Esophagus squamous epithelium (tissue), 4 donors: ENCODE measurements at regions not wholly inside any gene's neighbourhood (a gene's known extent, or its start where the extent isn't known, plus 50 kb on each side); places are given as distances from the start of the nearest gene placed in this dataset.

Source experiments
- CTCF ChIP-seq, 6 experiments: fragments of 450-650 bp in 4 of 6; fragments of 200-600 bp in 2 of 6; sonication (generic) in 2 of 6; IDR thresholded peaks; one replicate each; pipeline ENCODE4 v1.5.1; 2016 to 2019; ENCODE audit warnings: antibody characterized with exemption in 6 of 6, mild to moderate bottlenecking in 4 of 6, moderate library complexity in 4 of 6
- POLR2A ChIP-seq, 4 donors: fragments of 450-650 bp; IDR thresholded peaks; one replicate each; pipeline ENCODE4 v1.6.1; 2017; ENCODE audit warnings: antibody characterized with exemption in 4 of 4, mild to moderate bottlenecking in 4 of 4, moderate library complexity in 3 of 4

DNA sequence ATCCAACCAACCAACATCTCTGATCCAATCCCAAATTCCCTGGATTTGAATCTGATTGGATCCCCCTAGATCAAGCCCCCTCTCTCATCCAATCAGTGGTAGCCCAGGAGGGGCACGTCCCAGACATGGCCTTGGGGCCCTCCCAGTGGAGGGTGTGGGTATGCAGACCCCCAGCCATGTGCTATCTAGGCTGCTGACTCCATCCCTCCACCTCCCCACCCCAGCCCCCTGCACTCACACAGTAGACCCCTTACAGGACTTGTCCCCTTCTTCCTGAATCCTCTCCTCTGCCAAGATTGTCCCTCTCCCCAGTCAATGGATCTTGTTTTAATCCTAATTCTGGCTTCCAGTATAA lies 153.4 kb downstream of the OAT start:
- no peak for TF ChIP-seq POLR2A (IDR thresholded peaks at IDR 0.05)
- TF ChIP-seq CTCF (IDR thresholded peaks at IDR 0.05) = no peak
